ENCODE measurements at regions not wholly inside any gene's neighbourhood (a gene's known extent, or its start where the extent isn't known, plus 50 kb on each side); places are given as distances from the start of the nearest gene placed in this dataset.

DNA sequence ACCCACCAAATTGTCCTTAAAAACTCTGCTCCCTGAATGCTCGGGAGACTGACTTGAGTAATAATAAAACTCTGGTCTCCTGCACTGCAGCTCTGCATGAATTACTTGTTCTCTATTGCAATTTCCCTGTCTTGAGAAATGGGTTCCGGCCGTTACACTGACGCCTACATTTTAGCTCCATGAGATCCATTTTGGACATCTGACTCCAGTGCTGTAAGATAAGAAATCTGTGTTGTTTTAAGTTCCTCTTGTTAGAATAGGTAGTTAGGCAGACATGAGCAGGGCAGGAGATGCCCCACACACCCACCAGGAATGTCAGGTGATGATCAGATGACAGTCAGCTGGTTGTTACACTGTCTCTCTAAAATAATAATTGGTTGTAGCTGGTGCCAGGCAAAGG, 125.8 kb upstream of the SHB start:
- TF ChIP-seq CTCF (IDR thresholded peaks at IDR 0.05; ENCODE audit: poor library complexity) (no peak), EZH2phosphoT487 (IDR thresholded peaks at IDR 0.05; ENCODE audit: low read depth, severe bottlenecking, unreplicated experiment) (no peak)
